ENCODE measurements at regions not wholly inside any gene's neighbourhood (a gene's known extent, or its start where the extent isn't known, plus 50 kb on each side); places are given as distances from the start of the nearest gene placed in this dataset.

DNA sequence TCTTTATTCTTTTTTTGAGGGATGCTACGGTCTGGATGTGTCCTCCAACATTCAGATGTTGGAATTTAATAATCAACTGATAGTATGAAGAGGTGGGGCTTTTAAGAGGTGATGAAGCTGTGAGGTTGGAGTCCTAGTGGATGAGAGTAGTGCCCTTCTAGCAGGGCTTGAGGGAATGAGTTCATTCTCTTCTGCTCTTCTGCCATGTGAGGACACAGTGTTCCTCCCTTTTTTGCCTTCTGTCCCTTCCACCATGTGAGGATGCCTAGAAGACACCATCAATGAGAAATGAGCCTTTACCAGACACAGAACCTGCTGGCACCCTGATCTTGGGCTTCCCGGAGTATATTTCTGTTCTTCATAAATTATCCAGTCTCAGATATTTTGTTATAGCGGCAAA is 82.1 kb upstream of the MLIP start:
- Histone ChIP-seq H3K9me3 (no peaks in the 10 kb centered on the region), H3K4me3 (no peak overlapping the region), H3K4me2 (no peak overlapping the region), H3K4me1 (no peaks in the 10 kb centered on the region), H3K27ac (no peak overlapping the region)
- no peak for FAIRE-seq
- CTCF ChIA-PET: interaction anchor here (0.8 kb wide), 1 partner anchor 13 kb away, joined by 3 read pairs; no protein-coding TSS in a partner anchor
- DNase-seq (ENCODE audit: low read depth in 1 of 2, low spot score in 1 of 2): no peak
- no peak for ATAC-seq
- POLR2A ChIA-PET: no interaction called here
- TF ChIP-seq POLR2AphosphoS2 (conservative IDR thresholded peaks at IDR 0.05; ENCODE audit: low read length) (no peak), MYC (IDR thresholded peaks at IDR 0.05; ENCODE audit: borderline replicate concordance, low read length) (no peak), HOXB13 (CRISPR knock-in tag; IDR thresholded peaks at IDR 0.05; ENCODE audit: low read depth) (no peak), BCL3 (IDR thresholded peaks at IDR 0.05) (no peak), TP53 (CRISPR knock-in tag; IDR thresholded peaks at IDR 0.05) (no peak), EHF (CRISPR knock-in tag; IDR thresholded peaks at IDR 0.05) (no peak), NPAS2 (CRISPR knock-in tag; IDR thresholded peaks at IDR 0.05; ENCODE audit: borderline replicate concordance) (no peak), EP300 (IDR thresholded peaks at IDR 0.05) (no peak), ESRRA (IDR thresholded peaks at IDR 0.05; ENCODE audit: borderline replicate concordance, low read length) (no peak), RNF2 (IDR thresholded peaks at IDR 0.05; ENCODE audit: borderline replicate concordance, low read depth) (no peak), USF2 (IDR thresholded peaks at IDR 0.05) (no peak)
- TF ChIP-seq, protein P1, sequence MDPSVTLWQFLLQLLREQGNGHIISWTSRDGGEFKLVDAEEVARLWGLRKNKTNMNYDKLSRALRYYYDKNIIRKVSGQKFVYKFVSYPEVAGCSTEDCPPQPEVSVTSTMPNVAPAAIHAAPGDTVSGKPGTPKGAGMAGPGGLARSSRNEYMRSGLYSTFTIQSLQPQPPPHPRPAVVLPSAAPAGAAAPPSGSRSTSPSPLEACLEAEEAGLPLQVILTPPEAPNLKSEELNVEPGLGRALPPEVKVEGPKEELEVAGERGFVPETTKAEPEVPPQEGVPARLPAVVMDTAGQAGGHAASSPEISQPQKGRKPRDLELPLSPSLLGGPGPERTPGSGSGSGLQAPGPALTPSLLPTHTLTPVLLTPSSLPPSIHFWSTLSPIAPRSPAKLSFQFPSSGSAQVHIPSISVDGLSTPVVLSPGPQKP (IDR thresholded peaks at IDR 0.05; ENCODE audit: low read depth, low read length): no peak
- WGBS (ENCODE audit: missing lambda C conversion rate): 45% methylated on average over 3 of the region's 3 CpGs

GRCh38 chr6:54031169-54031568 is 80.1 kb upstream of the MLIP start:
- Histone ChIP-seq H3K4me1 (no peaks in the 10 kb centered on the region), H3K9me3 (no peaks in the 10 kb centered on the region), H3K4me3 (no peak overlapping the region), H3K27ac (no peak overlapping the region), H3K4me2 (no peak overlapping the region)
- FAIRE-seq (no peak), DNase-seq (ENCODE audit: low read depth in 1 of 2, low spot score in 1 of 2) (no peak), ATAC-seq (no peak)
- POLR2A ChIA-PET: no interaction called here
- WGBS (ENCODE audit: missing lambda C conversion rate): 79% methylated on average over 5 of the region's 5 CpGs
- TF ChIP-seq SREBF2 (IDR thresholded peaks at IDR 0.05): no peak
- no peak for TF ChIP-seq EP300 (IDR thresholded peaks at IDR 0.05)
- no peak for TF ChIP-seq RNF2 (IDR thresholded peaks at IDR 0.05; ENCODE audit: borderline replicate concordance, low read depth)
- no peak for TF ChIP-seq NR3C1 (IDR thresholded peaks at IDR 0.05)
- no peak for TF ChIP-seq CHD4 (IDR thresholded peaks at IDR 0.05; ENCODE audit: borderline replicate concordance)
- TF ChIP-seq TP53 (CRISPR knock-in tag; IDR thresholded peaks at IDR 0.05): no peak
- no peak for TF ChIP-seq POLR2A (IDR thresholded peaks at IDR 0.05; ENCODE audit: low read length)
- no peak for TF ChIP-seq USF2 (IDR thresholded peaks at IDR 0.05)
- CTCF ChIA-PET: no interaction called here

DNA sequence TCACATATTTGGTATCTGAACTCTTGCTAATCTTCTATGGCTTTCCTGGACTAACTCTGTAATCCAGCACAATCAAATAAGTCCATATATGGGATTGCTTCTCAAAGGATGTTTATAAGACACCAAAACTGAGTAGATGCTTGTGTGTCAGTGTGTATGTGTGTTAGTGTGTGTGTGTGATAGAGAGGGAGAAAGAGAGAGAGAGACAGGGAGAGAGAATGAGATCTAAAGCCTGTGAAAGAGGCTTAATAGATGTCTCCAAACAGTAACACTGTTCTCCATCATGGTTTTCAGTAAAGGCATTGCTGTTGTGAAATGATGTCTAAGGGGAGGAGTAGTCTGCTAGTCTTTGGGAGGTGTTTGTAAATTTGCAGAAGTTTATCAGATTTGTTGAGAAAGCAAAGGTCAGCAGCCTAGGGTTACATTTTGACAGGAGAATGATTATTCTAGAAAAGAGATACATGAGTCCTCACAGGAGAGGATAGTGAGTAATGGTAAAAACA is 73.9 kb upstream of the MLIP start:
- CTCF ChIA-PET: no interaction called here
- no peak overlapping the region for H3K27ac ChIP-seq
- H3K9me3 ChIP-seq: no peaks in the 10 kb centered on the region
- ATAC-seq (no peak), FAIRE-seq (no peak), DNase-seq (ENCODE audit: low read depth in 1 of 2, low spot score in 1 of 2) (no peak)
- no peak overlapping the region for H3K4me3 ChIP-seq
- POLR2A ChIA-PET: no interaction called here
- no peak for TF ChIP-seq NFE2L2 (conservative IDR thresholded peaks at IDR 0.05; ENCODE audit: low read length)
- H3K4me1 ChIP-seq: no peaks in the 10 kb centered on the region
- no peak overlapping the region for H3K4me2 ChIP-seq

DNA sequence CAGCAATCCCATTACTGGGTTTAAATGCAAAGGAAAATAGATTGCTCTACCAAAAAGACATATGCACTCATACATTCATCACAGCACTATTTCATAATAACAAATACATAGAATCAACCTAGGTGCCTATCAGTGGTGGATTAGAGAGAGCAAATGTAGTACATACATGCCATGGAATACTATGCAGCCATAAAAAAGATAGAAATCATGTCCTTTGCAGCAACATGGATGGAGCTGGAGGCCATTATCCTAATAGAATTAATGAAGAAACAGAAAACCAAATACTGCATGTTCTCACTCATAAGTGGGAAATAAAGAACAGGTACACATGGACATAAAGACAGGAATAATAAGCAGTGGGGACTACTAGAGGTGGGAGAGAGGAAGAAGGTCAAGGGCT is 70.7 kb upstream of the MLIP start:
- POLR2A ChIA-PET: no interaction called here
- Histone ChIP-seq H3K4me2 (no peak overlapping the region), H3K4me3 (no peak overlapping the region), H3K27ac (no peak overlapping the region), H3K4me1 (no peaks in the 10 kb centered on the region), H3K9me3 (no peaks in the 10 kb centered on the region)
- no peak for FAIRE-seq
- TF ChIP-seq CBX8 (IDR thresholded peaks at IDR 0.05) (no peak), REST (IDR thresholded peaks at IDR 0.05) (no peak), USF2 (IDR thresholded peaks at IDR 0.05) (no peak), RFX5 (IDR thresholded peaks at IDR 0.05) (no peak)
- TF ChIP-seq, protein P1 (IDR thresholded peaks at IDR 0.05; ENCODE audit: low read depth, low read length): no peak
- CTCF ChIA-PET: no interaction called here
- ATAC-seq: no peak
- DNase-seq (ENCODE audit: low read depth in 1 of 2, low spot score in 1 of 2): no peak
